SH-SY5Y (cell line): ENCODE measurements at regions not wholly inside any gene's neighbourhood (a gene's known extent, or its start where the extent isn't known, plus 50 kb on each side); places are given as distances from the start of the nearest gene placed in this dataset.

Experiments used
- GATA2 ChIP-seq: IDR thresholded peaks from 2 replicates; pipeline ENCODE4 v1.6.1; 2011; ENCODE audit warnings: mild to moderate bottlenecking, low read depth, low read length
- GATA3 ChIP-seq: IDR thresholded peaks from 2 replicates; pipeline ENCODE4 v1.6.1; 2011; ENCODE audit warnings: low read depth, mild to moderate bottlenecking, low read length, moderate library complexity

DNA sequence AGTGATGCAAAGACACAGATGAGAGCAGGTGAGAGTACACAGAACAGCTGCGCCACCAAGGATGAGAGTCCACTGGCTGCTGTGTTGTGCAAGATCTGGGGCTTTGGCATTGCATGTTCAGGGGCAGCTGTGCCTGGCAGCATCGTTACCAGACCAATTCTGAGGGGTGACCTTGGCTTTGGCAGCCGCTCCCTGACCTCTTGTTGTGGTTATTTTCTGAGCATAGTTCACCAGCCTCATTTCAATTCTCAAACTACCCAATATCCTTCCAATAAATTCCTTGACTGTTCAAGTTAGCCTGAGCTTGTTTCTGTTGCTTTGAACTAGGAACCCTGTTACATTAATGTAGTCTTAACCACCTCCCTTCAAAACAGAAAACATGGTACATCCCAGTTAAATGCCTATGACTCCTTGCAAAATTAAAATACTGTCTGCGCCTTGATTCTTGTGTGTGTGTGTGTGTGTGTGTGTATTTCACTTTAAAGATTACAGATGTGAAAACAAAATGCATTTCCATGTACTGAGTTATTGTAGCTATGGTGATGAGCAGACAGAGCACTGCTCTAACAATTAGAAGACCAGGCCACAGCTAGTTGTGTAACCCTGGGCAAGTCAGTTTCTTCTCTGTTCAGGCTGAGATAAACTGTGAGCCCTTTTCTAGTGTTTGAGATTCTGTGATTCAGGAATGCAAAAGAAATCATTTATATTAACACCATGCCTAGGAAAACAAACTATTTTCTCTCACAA is 106.3 kb upstream of the GUCA2B start:
- TF ChIP-seq GATA3, result no peak
- TF ChIP-seq GATA2, result no peak
